Activated naive CD4-positive, alpha-beta T cell (primary cell): ENCODE measurements at regions not wholly inside any gene's neighbourhood (a gene's known extent, or its start where the extent isn't known, plus 50 kb on each side); places are given as distances from the start of the nearest gene placed in this dataset.

Source experiments
- DNase-seq, 4 experiments: peaks; one replicate each; lab custom pipeline; 2025; lab: John Stamatoyannopoulos, UW

DNA sequence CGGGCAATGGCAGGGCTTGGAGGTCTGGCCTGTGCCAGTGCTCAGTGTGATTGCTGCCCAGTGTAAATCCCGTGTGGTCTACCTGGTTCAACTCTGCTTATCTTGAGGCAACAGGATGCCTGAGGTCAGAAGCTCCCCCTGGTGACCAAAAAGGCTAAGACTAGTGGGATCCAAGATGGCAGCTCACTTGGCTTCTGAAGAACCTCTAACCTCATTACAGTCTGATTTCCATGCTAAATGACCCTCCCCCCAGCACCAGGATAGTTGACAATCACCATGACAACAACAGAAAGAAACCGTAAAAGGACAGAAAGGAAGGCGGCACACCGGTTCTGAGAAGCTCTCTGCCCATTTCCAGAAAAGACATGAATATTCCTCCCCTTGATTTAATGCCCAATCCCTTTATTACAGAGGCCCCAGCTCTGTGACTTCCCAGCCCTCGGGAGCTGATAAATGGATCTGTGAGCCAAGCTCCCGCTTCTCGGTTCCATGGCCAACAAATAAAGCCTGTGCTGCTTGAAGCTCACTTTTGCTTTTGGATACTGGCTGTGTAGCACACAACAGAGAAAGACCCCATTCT lies 398.4 kb downstream of the CTTN start:
- no peak for DNase-seq

GRCh38 chr11:70798296-70798695 lies 400.0 kb downstream of the CTTN start:
- DNase-seq = no peak

- DNase-seq = no peak
Observed at GRCh38 chr11:70799386-70799785, 401.1 kb downstream of the CTTN start.

DNA sequence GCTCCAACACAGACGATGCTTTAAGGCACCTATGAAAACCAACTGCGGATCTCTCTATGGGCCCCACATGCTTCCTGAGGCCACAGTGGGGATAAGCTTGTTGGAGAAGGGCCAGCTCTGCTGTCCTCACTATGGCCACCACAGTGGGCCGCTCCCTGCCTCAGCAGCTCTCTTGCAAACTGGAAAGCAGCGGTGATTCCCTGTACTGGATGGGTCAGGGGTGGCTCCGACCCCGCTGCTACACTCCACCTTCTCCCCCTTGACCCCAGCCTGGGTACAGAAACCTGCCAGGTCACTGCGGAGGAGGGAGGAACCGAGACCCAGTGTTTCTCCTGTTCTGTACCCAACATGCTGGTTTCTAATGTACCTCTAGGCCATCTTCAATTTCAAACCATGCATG lies 403.9 kb downstream of the CTTN start:
- no peak for DNase-seq

DNA sequence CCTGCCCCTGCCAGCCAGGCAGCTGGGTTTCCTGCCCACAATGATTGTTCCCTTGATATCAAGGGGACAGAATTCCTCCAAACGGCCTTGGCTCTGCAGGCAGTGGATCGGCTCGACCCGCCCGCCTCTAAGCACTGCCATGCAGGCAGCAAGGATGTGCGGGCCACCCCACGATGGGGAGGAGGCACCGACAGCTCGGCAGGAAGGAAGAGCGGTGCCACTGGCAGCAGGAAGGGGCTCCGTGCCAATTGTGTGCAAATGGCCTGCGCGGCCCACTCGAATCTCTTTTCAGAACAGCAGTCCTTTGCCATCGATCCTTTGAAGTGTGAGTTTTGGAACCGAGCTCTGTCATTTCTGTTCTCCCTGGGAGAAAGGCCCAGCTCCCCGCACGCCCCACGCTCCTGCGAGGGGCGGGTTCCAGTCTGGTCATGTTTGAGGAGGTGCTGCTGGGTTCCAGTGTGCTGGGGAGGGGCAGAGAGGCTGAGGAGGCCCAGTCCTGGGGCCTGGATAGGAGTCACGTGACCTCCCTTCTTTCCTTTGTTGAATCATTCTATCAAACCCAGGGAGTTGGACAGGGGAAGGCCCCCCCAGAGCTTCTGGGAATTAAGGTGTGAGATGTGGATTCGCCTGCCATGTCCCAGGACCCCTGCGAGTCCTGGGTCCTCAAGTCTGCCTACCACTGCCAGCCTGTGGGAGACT lies 406.0 kb downstream of the CTTN start:
- no peak for DNase-seq

- DNase-seq = no peak
Observed at GRCh38 chr11:70805243-70805642, 406.9 kb downstream of the CTTN start.

- DNase-seq = no peak
Observed at GRCh38 chr11:70805971-70806370, 407.6 kb downstream of the CTTN start.

DNA sequence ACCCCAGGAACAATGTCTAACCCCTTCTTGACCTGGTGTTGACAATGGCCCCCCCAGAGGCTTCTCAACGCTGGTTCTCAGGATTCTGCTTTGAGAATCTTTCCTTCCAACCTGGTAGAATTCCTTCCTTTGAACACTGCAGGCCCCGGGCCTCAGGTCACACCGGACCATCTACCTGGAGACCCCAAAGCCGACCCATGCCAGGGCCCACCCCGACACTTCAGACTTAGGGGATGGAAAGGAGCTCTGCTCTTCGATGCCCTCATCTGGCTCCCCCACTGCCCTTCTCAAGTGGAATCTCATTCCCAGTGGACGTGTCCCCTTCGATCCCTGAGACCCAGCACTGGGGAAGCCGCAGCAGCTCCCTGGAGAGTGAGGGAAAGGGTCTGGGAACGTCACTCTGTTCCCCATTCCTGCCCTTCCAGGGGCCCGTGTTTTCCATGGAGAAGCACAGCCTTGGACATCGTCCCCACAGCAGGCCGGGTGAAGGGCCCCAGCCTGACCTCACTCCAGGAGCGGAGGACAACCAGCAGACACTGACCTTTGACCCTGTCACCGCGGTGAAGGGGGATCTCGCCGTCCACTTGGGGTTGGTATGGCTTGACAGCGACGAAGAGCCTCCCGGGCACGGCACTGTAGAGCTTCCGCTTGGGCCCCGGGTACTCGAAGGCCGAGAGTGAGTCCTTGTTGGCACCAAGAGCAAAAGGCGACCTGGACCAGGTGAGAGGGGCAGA lies 408.3 kb downstream of the CTTN start:
- DNase-seq = no peak

DNA sequence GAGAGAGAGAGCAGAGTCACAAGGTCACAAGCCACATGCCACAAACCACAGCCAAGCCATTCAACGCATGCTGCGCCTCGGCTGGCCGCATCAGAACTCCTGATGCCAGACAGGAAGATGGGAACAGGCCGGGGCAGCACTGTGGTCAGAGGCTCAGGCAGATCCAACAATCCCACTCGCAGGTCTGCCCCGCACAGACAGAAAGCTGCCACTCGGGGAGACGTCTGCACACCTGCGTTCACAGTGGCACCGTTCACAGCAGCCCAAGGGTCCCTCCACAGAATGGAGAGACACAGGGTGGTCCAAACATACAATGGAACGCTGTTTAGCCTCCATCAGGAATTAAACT lies 408.8 kb downstream of the CTTN start:
- DNase-seq = no peak

DNA sequence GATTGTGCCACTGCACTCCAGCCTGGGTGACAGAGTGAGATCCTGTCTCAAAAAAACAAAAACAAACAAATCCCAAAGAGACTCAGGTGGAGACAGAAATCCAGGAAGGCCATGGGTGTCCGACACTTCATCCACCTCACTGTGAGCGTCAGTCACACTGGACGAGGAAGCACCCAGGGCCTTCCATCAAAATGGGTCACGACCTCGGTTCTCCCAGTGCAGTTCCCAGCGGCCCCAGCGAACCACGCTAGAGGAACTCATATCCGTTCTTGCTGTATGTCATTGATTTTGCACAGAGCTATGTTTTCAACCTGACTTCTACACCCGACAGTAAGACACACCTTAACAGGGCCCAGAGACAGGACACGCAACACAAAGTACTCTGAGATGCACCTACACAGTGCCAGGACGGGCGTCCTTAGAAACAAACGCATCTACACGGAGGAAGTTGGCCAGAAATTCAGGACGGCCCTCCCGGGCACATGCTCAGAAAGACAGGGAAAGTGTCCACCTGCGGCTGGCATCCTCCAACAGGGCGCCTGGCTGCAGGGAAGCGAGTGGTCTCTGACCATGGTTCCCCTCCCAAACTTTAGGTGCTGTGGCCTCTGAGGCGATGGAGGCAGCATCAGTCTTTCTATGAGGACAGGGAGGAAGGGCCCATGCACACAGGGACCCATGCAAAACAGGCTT lies 410.5 kb downstream of the CTTN start:
- DNase-seq = no peak

DNA sequence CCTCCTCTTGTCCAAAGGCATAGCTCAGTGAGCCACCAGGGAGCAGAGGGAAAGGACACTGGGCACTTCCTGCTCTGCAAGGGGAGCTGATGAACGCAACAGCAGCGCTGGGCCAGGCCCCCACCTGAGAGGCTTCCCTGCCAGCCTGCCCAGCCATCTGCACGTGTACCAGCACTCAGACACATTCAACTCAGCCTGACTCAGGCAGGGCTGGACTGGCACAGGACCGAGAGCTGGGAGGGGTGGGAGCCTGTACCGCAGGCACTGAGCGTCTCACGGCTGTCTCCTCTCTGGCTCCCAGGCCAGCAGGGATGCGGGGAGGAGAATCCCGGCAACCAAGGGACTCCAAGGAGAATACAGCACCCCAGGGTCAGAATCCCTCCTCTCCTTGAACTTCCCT lies 411.8 kb downstream of the CTTN start:
- no peak for DNase-seq

- DNase-seq = no peak
Observed at GRCh38 chr11:70810681-70811080, 412.4 kb downstream of the CTTN start.

- DNase-seq = no peak
Observed at GRCh38 chr11:70811483-70811882, 413.2 kb downstream of the CTTN start.

DNA sequence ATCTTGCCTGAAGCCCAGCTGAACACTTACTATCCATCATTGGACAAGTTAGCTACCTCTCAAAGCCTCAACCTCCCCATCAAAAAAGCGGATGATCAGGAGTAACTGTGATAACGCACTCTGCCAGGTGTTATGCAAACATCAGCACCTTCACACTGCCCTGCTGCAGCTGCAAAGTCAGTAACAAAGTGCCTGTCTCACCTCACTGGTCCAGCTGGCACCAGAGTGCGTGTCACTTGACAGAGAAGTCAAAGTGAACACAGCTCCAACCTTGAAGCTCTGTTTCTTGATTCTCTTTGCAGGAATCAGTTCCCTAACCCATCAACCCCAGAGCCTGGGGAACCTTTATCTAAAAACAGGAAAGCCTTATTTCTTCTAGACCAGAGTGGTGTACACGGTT lies 413.6 kb downstream of the CTTN start:
- no peak for DNase-seq

GRCh38 chr11:70812472-70812871 lies 414.1 kb downstream of the CTTN start:
- DNase-seq = no peak

DNA sequence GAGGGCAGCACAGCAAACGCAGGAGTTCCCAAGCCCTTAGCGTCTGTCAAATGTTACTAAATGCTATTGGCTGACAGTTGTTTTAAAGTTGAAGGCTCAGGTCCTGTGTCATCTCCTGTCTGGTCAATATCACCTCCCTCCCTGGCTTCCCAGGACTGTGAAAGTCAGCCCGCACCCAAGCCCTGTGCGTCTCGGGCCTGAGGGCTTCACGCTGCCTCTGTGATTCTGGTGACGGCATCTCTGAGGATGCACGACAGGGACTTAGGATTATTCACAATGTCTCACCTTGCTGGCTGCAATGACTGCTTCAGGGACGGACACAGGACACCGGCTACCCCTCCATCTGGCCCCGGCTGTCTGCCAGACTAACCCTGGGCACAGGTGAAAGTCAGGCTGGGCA lies 415.3 kb downstream of the CTTN start:
- no peak for DNase-seq

- DNase-seq = no peak
Observed at GRCh38 chr11:70815485-70815832, 417.1 kb downstream of the CTTN start.

GRCh38 chr11:70816156-70816678 lies 417.9 kb downstream of the CTTN start:
- DNase-seq = no peak

DNA sequence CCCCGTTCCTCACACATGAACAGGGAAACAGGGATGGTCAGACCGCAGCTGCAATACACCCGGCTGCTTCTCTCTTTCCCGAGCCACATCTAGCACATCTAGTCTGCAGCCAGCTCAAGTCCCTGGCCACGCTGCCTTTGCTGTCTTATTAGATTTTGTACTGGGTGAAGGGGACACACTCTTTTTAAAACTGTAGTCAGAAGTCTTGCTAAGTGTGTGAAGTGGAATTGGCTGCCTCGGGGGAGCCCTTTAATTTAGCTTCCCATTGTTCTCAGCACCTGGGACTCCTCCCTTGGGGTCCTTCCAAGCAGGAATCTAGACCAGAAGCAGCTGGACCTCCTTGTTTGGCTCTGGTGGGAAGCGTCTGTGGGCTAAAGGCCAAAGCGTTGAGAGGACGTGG lies 420.0 kb downstream of the CTTN start:
- DNase-seq = no peak

- no peak for DNase-seq
Observed at GRCh38 chr11:70819022-70819421, 420.7 kb downstream of the CTTN start.

DNA sequence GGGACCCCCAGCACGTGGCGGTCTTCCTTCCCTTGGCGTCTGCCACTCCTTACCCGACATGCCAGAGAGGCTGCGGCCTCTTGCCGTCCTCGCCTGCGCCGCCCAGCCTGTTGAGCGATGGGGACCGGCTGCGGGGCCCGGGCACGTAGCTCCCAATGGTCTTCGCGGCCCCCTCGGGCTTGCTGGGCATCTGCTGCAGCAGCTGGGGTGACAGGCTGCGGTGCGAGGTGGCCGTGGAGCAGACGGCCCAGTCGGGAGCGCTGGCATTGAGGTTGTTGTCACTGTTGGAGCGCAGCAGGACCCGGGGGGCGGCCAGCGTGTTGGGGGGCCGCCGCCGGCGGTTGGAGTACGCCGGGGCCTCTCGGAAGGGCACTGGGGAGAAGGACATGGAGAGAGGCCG lies 422.0 kb downstream of the CTTN start:
- DNase-seq = no peak

GRCh38 chr11:70820712-70821111 lies 422.4 kb downstream of the CTTN start:
- DNase-seq = no peak

DNA sequence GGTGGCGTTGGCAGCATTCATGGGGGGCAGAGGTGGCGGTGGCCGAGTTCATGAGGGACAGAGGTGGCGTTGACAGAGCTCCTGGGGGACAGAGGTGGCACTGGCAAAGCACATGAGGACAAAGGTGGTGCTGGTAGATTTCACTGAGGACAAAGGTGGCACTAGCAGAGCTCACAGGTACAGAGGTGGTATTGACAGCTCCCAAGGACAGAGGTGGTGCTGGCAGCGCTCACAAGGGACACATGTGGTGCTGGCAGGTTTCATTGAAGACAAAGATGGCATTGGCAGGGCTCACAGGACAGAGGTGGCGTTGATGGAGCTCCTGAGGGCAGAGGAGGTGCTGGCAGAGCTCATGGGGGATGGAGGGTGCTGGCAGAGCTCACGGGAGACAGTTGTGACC lies 425.4 kb downstream of the CTTN start:
- DNase-seq = no peak
